ENCODE measurements at regions not wholly inside any gene's neighbourhood (a gene's known extent, or its start where the extent isn't known, plus 50 kb on each side); places are given as distances from the start of the nearest gene placed in this dataset.

- TF ChIP-seq RFX5 (IDR thresholded peaks at IDR 0.05; ENCODE audit: borderline replicate concordance, low read depth, low read length) (no peak), JUN (IDR thresholded peaks at IDR 0.05; ENCODE audit: low read depth, low read length) (no peak), CEBPB (IDR thresholded peaks at IDR 0.05; ENCODE audit: low read depth, low read length) (no peak), SP2 (IDR thresholded peaks at IDR 0.05; ENCODE audit: low read length) (no peak), USF2 (IDR thresholded peaks at IDR 0.05; ENCODE audit: low read length) (no peak), ZNF274 (IDR thresholded peaks at IDR 0.05; ENCODE audit: borderline replicate concordance, extremely low read depth, low read length) (no peak), EP300 (IDR thresholded peaks at IDR 0.05; ENCODE audit: borderline replicate concordance in 1 of 2, low read depth in 2 of 2, low read length in 2 of 2) (no peak)
These were observed 443.9 kb downstream of the TLE1 start (continued) for GRCh38 chr9:81245254-81245956.
